Ascending aorta (tissue), 2 donors: ENCODE measurements at regions not wholly inside any gene's neighbourhood (a gene's known extent, or its start where the extent isn't known, plus 50 kb on each side); places are given as distances from the start of the nearest gene placed in this dataset.

Experiments used
- DNase-seq, 2 donors: peaks; one replicate each; pipeline ENCODE4 v3.0.0-alpha.2; 2019; ENCODE audit warnings: low spot score in 2 of 2
- H3K27ac ChIP-seq, 2 donors: fragments of 200-600 bp; sonication (generic); one replicate each; pipeline ENCODE4 v1.5.1; 2016 to 2017; ENCODE audit warnings: mild to moderate bottlenecking in 1 of 2
- H3K27me3 ChIP-seq: fragments of 200-600 bp; sonication (generic); one replicate; pipeline ENCODE4 v1.5.1; 2017
- H3K36me3 ChIP-seq, 2 donors: fragments of 200-600 bp; sonication (generic); one replicate each; pipeline ENCODE4 v1.5.1; 2016
- H3K4me1 ChIP-seq, 2 donors: fragments of 200-600 bp; sonication (generic); one replicate each; pipeline ENCODE4 v1.5.1; 2016 to 2017; ENCODE audit warnings: mild to moderate bottlenecking in 1 of 2
- H3K4me3 ChIP-seq, 2 donors: fragments of 200-600 bp; sonication (generic); one replicate each; pipeline ENCODE4 v1.5.1; 2016 to 2017; ENCODE audit warnings: mild to moderate bottlenecking in 1 of 2
- H3K9me3 ChIP-seq, 2 donors: fragments of 200-600 bp; sonication (generic); one replicate each; pipeline ENCODE4 v1.5.1; 2016
- CTCF ChIP-seq, 3 experiments: fragments of 200-600 bp in 2 of 3; fragments of 450-650 bp in 1 of 3; sonication (generic) in 2 of 3; IDR thresholded peaks; one replicate each; pipeline ENCODE4 v1.5.1; 2016 to 2019; ENCODE audit warnings: antibody characterized with exemption in 3 of 3, mild to moderate bottlenecking in 1 of 3, moderate library complexity in 1 of 3
- intact Hi-C: fragments of 100-400 bp; cut with DNase I; formaldehyde crosslinking; loops from one replicate; pipeline ENCODE4 v1.15.1; 2023

GRCh38 chr11:82009133-82009532 is 724.5 kb downstream of the FAM181B start:
- no peaks in the 10 kb centered on the region for H3K9me3 ChIP-seq
- no peak for DNase-seq
- no peaks in the 10 kb centered on the region for H3K27me3 ChIP-seq
- H3K36me3 ChIP-seq, result no peaks in the 10 kb centered on the region
- H3K4me1 ChIP-seq, result no peaks in the 10 kb centered on the region
- no peak overlapping the region for H3K4me3 ChIP-seq
- TF ChIP-seq CTCF (IDR thresholded peaks at IDR 0.05), result no peak
- intact Hi-C loops, result no loop called here
- H3K27ac ChIP-seq, result no peak overlapping the region

- no peak for DNase-seq
- Histone ChIP-seq H3K4me3 (no peak overlapping the region), H3K9me3 (no peaks in the 10 kb centered on the region), H3K36me3 (no peaks in the 10 kb centered on the region), H3K27me3 (no peaks in the 10 kb centered on the region), H3K27ac (no peak overlapping the region), H3K4me1 (no peaks in the 10 kb centered on the region)
- TF ChIP-seq CTCF (IDR thresholded peaks at IDR 0.05), result no peak
- intact Hi-C loops, result no loop called here
These were observed 726.1 kb downstream of the FAM181B start for GRCh38 chr11:82007521-82007920.

- no peaks in the 10 kb centered on the region for H3K36me3 ChIP-seq
- H3K4me1 ChIP-seq, result no peaks in the 10 kb centered on the region
- no peaks in the 10 kb centered on the region for H3K9me3 ChIP-seq
- intact Hi-C loops, result no loop called here
- H3K27ac ChIP-seq, result peak overlapping the region in 1 of 2 donors; percentile 12
- TF ChIP-seq CTCF (IDR thresholded peaks at IDR 0.05), result no peak
- H3K27me3 ChIP-seq, result no peaks in the 10 kb centered on the region
- no peak overlapping the region for H3K4me3 ChIP-seq
- no peak for DNase-seq
These were observed 729.0 kb downstream of the FAM181B start for GRCh38 chr11:82004537-82005213.

- H3K4me1 ChIP-seq, result no peaks in the 10 kb centered on the region
- intact Hi-C loops, result no loop called here
- no peak for DNase-seq
- H3K27me3 ChIP-seq, result no peaks in the 10 kb centered on the region
- TF ChIP-seq CTCF (IDR thresholded peaks at IDR 0.05), result no peak
- peak overlapping the region in 1 of 2 donors; percentile 12 for H3K27ac ChIP-seq
- H3K4me3 ChIP-seq, result no peak overlapping the region
- no peaks in the 10 kb centered on the region for H3K9me3 ChIP-seq
- H3K36me3 ChIP-seq, result no peaks in the 10 kb centered on the region
These were observed 729.8 kb downstream of the FAM181B start for GRCh38 chr11:82003671-82004515.

GRCh38 chr11:82003024-82003423 is 730.6 kb downstream of the FAM181B start:
- Histone ChIP-seq H3K36me3 (no peaks in the 10 kb centered on the region), H3K4me3 (no peak overlapping the region), H3K27me3 (no peaks in the 10 kb centered on the region), H3K27ac (no peak overlapping the region), H3K9me3 (no peaks in the 10 kb centered on the region), H3K4me1 (no peaks in the 10 kb centered on the region)
- intact Hi-C loops, result no loop called here
- TF ChIP-seq CTCF (IDR thresholded peaks at IDR 0.05), result no peak
- DNase-seq, result no peak
